IMR-90 (cell line): ENCODE measurements at regions not wholly inside any gene's neighbourhood (a gene's known extent, or its start where the extent isn't known, plus 50 kb on each side); places are given as distances from the start of the nearest gene placed in this dataset.
"Not testable (repeated sequence)": the region's sequence is repeated elsewhere in the genome, so short reads cannot be mapped to it uniquely, and the experiment has no call there.

Experiments
- ATAC-seq: fragments of 200-7000 bp; cut with Tn5 transposase; 2 replicates; pipeline ENCODE4 v1.9.1; 2020; ENCODE audit warnings: low read depth, mild to moderate bottlenecking, moderate library complexity
- BruUV-seq: library from RNA; stranded (reverse); fragments of 400-500 nt; replicated peaks from 2 replicates; lab custom pipeline; 2021; lab: Mats Ljungman, UMichigan
- CTCF ChIA-PET: fragments of 300-600 bp; formaldehyde crosslinking; extraction: SDS; loops from one replicate; lab custom pipeline; 2021; ENCODE audit warnings: antibody characterized with exemption; lab: Yijun Ruan, JAX
- POLR2A ChIA-PET: fragments of 300-600 bp; sonication (Branson Sonifier 250); formaldehyde crosslinking; loops from one replicate; lab custom pipeline; 2022; ENCODE audit warnings: antibody characterized with exemption; ENCODE audit not compliant: unreplicated experiment; lab: Charles Lee
- DNase-seq: peaks from one replicate; pipeline ENCODE4 v3.0.0; 2013
- H2AFZ ChIP-seq: replicated peaks from 2 replicates; pipeline ENCODE3; 2013; ENCODE audit warnings: low read length, mild to moderate bottlenecking; ENCODE audit not compliant: poor library complexity
- H2AK5ac ChIP-seq: 2 replicates; pipeline ENCODE4 v1.6.1; 2013; ENCODE audit warnings: low read depth, low read length, inconsistent platforms
- H2AK9ac ChIP-seq: replicated peaks from 2 replicates; pipeline ENCODE3; 2013; ENCODE audit warnings: mild to moderate bottlenecking, low read depth, low read length, moderate library complexity; ENCODE audit not compliant: poor library complexity
- H2BK120ac ChIP-seq: 2 replicates; pipeline ENCODE4 v1.6.1; 2013; ENCODE audit warnings: low read depth, low read length, inconsistent platforms
- H2BK15ac ChIP-seq: 3 replicates; pipeline ENCODE4 v1.6.1; 2013; ENCODE audit warnings: low read depth, low read length, inconsistent platforms
- H2BK20ac ChIP-seq: 2 replicates; pipeline ENCODE4 v1.6.1; 2013; ENCODE audit warnings: low read depth, mild to moderate bottlenecking, inconsistent platforms, low read length, moderate library complexity
- H2BK5ac ChIP-seq: 2 replicates; pipeline ENCODE4 v1.6.1; 2013; ENCODE audit warnings: mild to moderate bottlenecking, low read depth, low read length, inconsistent platforms; ENCODE audit not compliant: poor library complexity, severe bottlenecking
- H3K14ac ChIP-seq: replicated peaks from 2 replicates; pipeline ENCODE4 v1.6.1; 2013; ENCODE audit warnings: low read depth, low read length, inconsistent platforms
- H3K18ac ChIP-seq: 2 replicates; pipeline ENCODE4 v1.6.1; 2013; ENCODE audit warnings: low read depth, low read length, control low read depth
- H3K23ac ChIP-seq: 2 replicates; pipeline ENCODE4 v1.6.1; 2013; ENCODE audit warnings: low read depth, low read length, inconsistent platforms
- H3K27ac ChIP-seq: 2 replicates; pipeline ENCODE4 v1.5.1; 2013; ENCODE audit warnings: mild to moderate bottlenecking, control low read depth, low read length; ENCODE audit not compliant: insufficient read depth
- H3K27me3 ChIP-seq: 2 replicates; pipeline ENCODE4 v1.6.1; 2013; ENCODE audit warnings: low read length; ENCODE audit not compliant: control insufficient read depth, insufficient read depth
- H3K36me3 ChIP-seq: 2 replicates; pipeline ENCODE4 v1.6.1; 2013; ENCODE audit warnings: low read length, mixed read lengths; ENCODE audit not compliant: control insufficient read depth, insufficient read depth
- H3K4ac ChIP-seq: 2 replicates; pipeline ENCODE4 v1.6.1; 2013; ENCODE audit warnings: low read depth, low read length, inconsistent platforms
- H3K4me1 ChIP-seq: 2 replicates; pipeline ENCODE4 v1.6.1; 2013; ENCODE audit warnings: low read length, mixed read lengths; ENCODE audit not compliant: control insufficient read depth, insufficient read depth
- H3K4me2 ChIP-seq: 2 replicates; pipeline ENCODE4 v1.6.1; 2013; ENCODE audit warnings: low read depth, mild to moderate bottlenecking, control low read depth, low read length, moderate library complexity
- H3K4me3 ChIP-seq: 2 replicates; pipeline ENCODE4 v1.5.1; 2013; ENCODE audit warnings: low read depth, mild to moderate bottlenecking, control low read depth, low read length, moderate library complexity; ENCODE audit not compliant: insufficient read depth
- H3K56ac ChIP-seq: 2 replicates; pipeline ENCODE4 v1.6.1; 2013; ENCODE audit warnings: low read length, inconsistent platforms; ENCODE audit not compliant: insufficient read depth; ENCODE audit errors: extremely low read depth
- H3K79me1 ChIP-seq, 2 experiments: 2 replicates each; pipeline ENCODE4 v1.6.1; 2013; ENCODE audit warnings: low read length in 2 of 2, inconsistent platforms in 1 of 2, low read depth in 1 of 2
- H3K9ac ChIP-seq: 2 replicates; pipeline ENCODE4 v1.6.1; 2013; ENCODE audit warnings: low read depth, low read length, control low read depth
- H3K9me1 ChIP-seq: 2 replicates; pipeline ENCODE4 v1.6.1; 2013; ENCODE audit warnings: low read length, inconsistent platforms; ENCODE audit not compliant: insufficient read depth
- H3K9me3 ChIP-seq: 2 replicates; pipeline ENCODE4 v1.6.1; 2013; ENCODE audit warnings: low read length; ENCODE audit not compliant: control insufficient read depth, insufficient read depth
- H4K20me1 ChIP-seq: 2 replicates; pipeline ENCODE4 v1.6.1; 2013; ENCODE audit warnings: low read length, inconsistent platforms; ENCODE audit not compliant: insufficient read depth
- H4K5ac ChIP-seq: 2 replicates; pipeline ENCODE4 v1.6.1; 2013; ENCODE audit warnings: mild to moderate bottlenecking, low read depth, low read length, control low read depth
- H4K8ac ChIP-seq, 2 experiments: 2 replicates each; pipeline ENCODE4 v1.6.1; 2013; ENCODE audit warnings: low read depth in 2 of 2, low read length in 2 of 2, control low read depth in 1 of 2, inconsistent platforms in 1 of 2
- H4K91ac ChIP-seq: 2 replicates; pipeline ENCODE4 v1.6.1; 2013; ENCODE audit warnings: low read depth, low read length, inconsistent platforms; ENCODE audit not compliant: insufficient read depth
- BHLHE40 ChIP-seq: fragments of 150-350 bp; IDR thresholded peaks from 2 replicates; pipeline ENCODE4 v1.6.1; 2016; ENCODE audit warnings: mild to moderate bottlenecking, low read depth, low read length
- CHD1 ChIP-seq: IDR thresholded peaks from 2 replicates; pipeline ENCODE4 v1.6.1; 2012; ENCODE audit warnings: low read depth, low read length, improper control_type of control experiment
- FOS ChIP-seq: fragments of 150-350 bp; IDR thresholded peaks from 2 replicates; pipeline ENCODE4 v1.6.1; 2016; ENCODE audit warnings: low read depth, low read length
- MXI1 ChIP-seq: IDR thresholded peaks from 2 replicates; pipeline ENCODE4 v1.6.1; 2012; ENCODE audit warnings: low read depth, mild to moderate bottlenecking, low read length, moderate library complexity, borderline replicate concordance
- NFE2L2 ChIP-seq: fragments of 150-350 bp; IDR thresholded peaks from 2 replicates; pipeline ENCODE4 v1.6.1; 2016; ENCODE audit warnings: low read depth, mild to moderate bottlenecking, low read length
- RAD21 ChIP-seq: IDR thresholded peaks from 2 replicates; pipeline ENCODE4 v1.6.1; 2012; ENCODE audit warnings: low read length, improper control_type of control experiment
- RCOR1 ChIP-seq: IDR thresholded peaks from 2 replicates; pipeline ENCODE4 v1.6.1; 2012; ENCODE audit warnings: mild to moderate bottlenecking, low read length, improper control_type of control experiment; ENCODE audit not compliant: insufficient replicate concordance
- SMC3 ChIP-seq: fragments of 150-350 bp; IDR thresholded peaks from 2 replicates; pipeline ENCODE4 v1.6.1; 2016; ENCODE audit warnings: low read depth, mild to moderate bottlenecking, antibody characterized with exemption, low read length, moderate library complexity
- WGBS, 2 experiments: methylation state at CpG; one replicate each; pipeline versions ENCODE4 v1.1.5 to v1.1.7; 2013; ENCODE audit warnings: missing lambda C conversion rate in 2 of 2; ENCODE audit not compliant: insufficient read length in 1 of 2; ENCODE audit errors: extremely low coverage in 2 of 2; 5-methylcytosine and 5-hydroxymethylcytosine counted together
- dilution Hi-C: fragments of 300-500 bp; cut with HindIII; formaldehyde crosslinking; loops from one replicate; pipeline ENCODE4 v1.14.3; 2018; ENCODE audit warnings: low sequenced_read_pairs; ENCODE audit not compliant: unreplicated experiment
- in situ Hi-C: fragments of 300-500 bp; cut with MboI; formaldehyde crosslinking; loops from 3 replicates; pipeline ENCODE4 v1.14.3; 2019; ENCODE audit warnings: low sequenced_read_pairs, inconsistent platforms, mixed read lengths
- intact Hi-C: fragments of 100-400 bp; cut with micrococcal nuclease; formaldehyde crosslinking; loops from 2 replicates; pipeline ENCODE4 v1.10.0; 2022

DNA sequence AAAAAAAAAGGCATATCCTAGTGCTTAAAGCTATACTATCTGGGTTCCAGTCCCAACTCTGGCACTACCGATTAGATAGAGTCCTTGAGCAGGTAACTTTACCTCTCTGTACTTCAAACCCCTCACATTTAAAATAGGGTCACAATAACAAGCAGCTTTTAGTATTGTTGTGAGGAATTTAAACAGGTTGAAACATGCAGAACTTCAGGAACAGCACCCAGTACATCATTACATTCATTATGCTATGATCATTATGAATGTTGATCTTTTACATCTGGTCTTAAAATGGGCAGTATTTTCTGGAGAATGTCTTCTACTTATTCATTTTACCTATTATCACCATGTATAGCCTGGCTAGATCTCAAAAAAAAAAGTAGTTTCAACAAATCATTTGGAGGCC, 176.1 kb upstream of the CCDC54 start:
- no peak overlapping the region for H3K4me2 ChIP-seq
- TF ChIP-seq SMC3 (no peak), BHLHE40 (no peak), FOS (no peak), RCOR1 (no peak), CHD1 (no peak), MXI1 (no peak), RAD21 (no peak), NFE2L2 (no peak)
- H3K4me1 ChIP-seq, result no peaks in the 10 kb centered on the region; the same call in 1 of the 2 replicates
- H2AK5ac ChIP-seq, result no peak overlapping the region
- no peaks in the 10 kb centered on the region for H3K79me1 ChIP-seq
- H3K56ac ChIP-seq, result no peak overlapping the region
- no peaks in the 10 kb centered on the region for H3K36me3 ChIP-seq
- no peak overlapping the region for H2BK120ac ChIP-seq
- H3K27me3 ChIP-seq, result no peaks in the 10 kb centered on the region; the same call in 1 of the 2 replicates
- no peak overlapping the region for H2AFZ ChIP-seq
- H4K20me1 ChIP-seq, result no peaks in the 10 kb centered on the region
- H4K5ac ChIP-seq, result no peak overlapping the region
- H4K91ac ChIP-seq, result no peak overlapping the region
- H3K27ac ChIP-seq, result no peak overlapping the region
- no peak overlapping the region for H3K18ac ChIP-seq
- H2AK9ac ChIP-seq, result no peak overlapping the region
- peaks cover 7% of the 10 kb centered on the region; the same call in 1 of the 2 replicates for H3K9me1 ChIP-seq
- in situ Hi-C loops (no loop called here), dilution Hi-C loops (no loop called here), intact Hi-C loops (no loop called here)
- whole genome bisulfite sequencing, 2 experiments, result no CpG with 5 or more reads among the region's 1 CpG
- no peak overlapping the region for H3K9ac ChIP-seq
- no peak overlapping the region for H2BK20ac ChIP-seq
- H4K8ac ChIP-seq, result 0 out of 4 replicates have a peak overlapping the region, but pooled peaks of 1 of the 2 experiments have one; percentile 4
- CTCF ChIA-PET, result interaction anchor here (0.6 to 0.7 kb wide), 3 partner anchors 228 to 541 kb away, joined by 3 to 5 read pairs (median 4); no protein-coding TSS in a partner anchor
- no TSS peak for BruUV-seq
- ATAC-seq (no peak), DNase-seq (no peak)
- H3K4ac ChIP-seq, result no peak overlapping the region
- no peak overlapping the region for H2BK15ac ChIP-seq
- H3K4me3 ChIP-seq, result no peak overlapping the region
- no peak overlapping the region for H2BK5ac ChIP-seq
- H3K14ac ChIP-seq, result no peak overlapping the region
- H3K23ac ChIP-seq, result no peak overlapping the region
- H3K9me3 ChIP-seq, result no peaks in the 10 kb centered on the region
- POLR2A ChIA-PET, result no interaction called here

DNA sequence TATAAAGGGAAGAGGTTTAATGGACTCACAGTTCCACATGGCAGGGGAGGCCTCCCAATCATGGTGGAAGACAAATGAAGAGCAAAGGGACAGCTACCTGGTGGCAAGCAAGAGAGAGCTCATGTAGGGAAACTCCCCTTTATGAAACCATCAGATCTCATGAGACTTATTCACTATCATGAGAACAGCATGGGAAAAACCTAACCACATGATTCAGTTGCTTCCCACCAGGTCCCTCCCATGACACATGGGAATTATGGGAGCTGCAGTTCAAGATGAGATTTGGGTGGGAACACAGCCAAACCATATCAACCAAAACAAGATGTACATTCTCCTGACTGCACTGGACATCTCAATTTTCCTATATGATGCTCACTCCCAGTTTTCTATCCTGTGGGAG, 174.4 kb upstream of the CCDC54 start:
- H3K27ac ChIP-seq, H4K91ac ChIP-seq, H2BK5ac ChIP-seq, H2AK9ac ChIP-seq, H2BK120ac ChIP-seq, H3K23ac ChIP-seq, H3K4me3 ChIP-seq, H4K20me1 ChIP-seq, H3K9ac ChIP-seq, dilution Hi-C loops, H3K36me3 ChIP-seq, H3K18ac ChIP-seq, H3K27me3 ChIP-seq, ATAC-seq, H2AFZ ChIP-seq, in situ Hi-C loops, H3K56ac ChIP-seq, H3K4me1 ChIP-seq, H3K4me2 ChIP-seq, CTCF ChIA-PET, H4K8ac ChIP-seq, BruUV-seq, H3K4ac ChIP-seq, H3K9me3 ChIP-seq, H2BK15ac ChIP-seq, H2BK20ac ChIP-seq, H3K14ac ChIP-seq, intact Hi-C loops, H2AK5ac ChIP-seq, H3K79me1 ChIP-seq, POLR2A ChIA-PET, H4K5ac ChIP-seq: not testable (repeated sequence)
- H3K9me1 ChIP-seq, result peaks cover 12% of the 10 kb centered on the region; the same call in 1 of the 2 replicates
- peak; percentile 10 for DNase-seq
